ENCODE measurements at regions not wholly inside any gene's neighbourhood (a gene's known extent, or its start where the extent isn't known, plus 50 kb on each side); places are given as distances from the start of the nearest gene placed in this dataset.

DNA sequence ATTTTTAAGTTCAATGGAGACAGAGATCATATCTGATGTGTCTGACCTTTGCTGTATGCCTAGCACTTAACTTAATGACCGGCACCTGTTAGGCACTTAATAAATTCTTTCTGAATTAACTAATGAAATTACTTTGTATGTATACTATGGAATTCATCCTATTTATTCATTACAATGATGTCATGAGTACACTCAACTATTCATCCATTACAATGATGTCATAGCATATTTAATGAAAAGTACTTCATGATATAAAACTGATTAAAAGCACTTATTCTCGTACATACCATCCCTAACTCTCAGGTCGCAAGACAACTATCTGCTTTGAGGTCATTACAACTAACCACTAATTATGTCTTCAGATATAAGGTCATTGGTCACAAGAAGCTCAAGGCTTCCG is 1131.6 kb downstream of the DTWD2 start:
- no peak for TF ChIP-seq POLR2A (IDR thresholded peaks at IDR 0.05; ENCODE audit: low read length)
- no peak for TF ChIP-seq GATA1 (IDR thresholded peaks at IDR 0.05; ENCODE audit: low read depth, low read length)
